Mesenchymal stem cell (in vitro differentiated cells and primary cell): ENCODE measurements at regions not wholly inside any gene's neighbourhood (a gene's known extent, or its start where the extent isn't known, plus 50 kb on each side); places are given as distances from the start of the nearest gene placed in this dataset.
"Not testable (repeated sequence)": the region's sequence is repeated elsewhere in the genome, so short reads cannot be mapped to it uniquely, and the experiment has no call there.

Experiments used
- DNase-seq: peaks from one replicate; pipeline ENCODE4 v3.0.0-alpha.2; 2013
- H2AFZ ChIP-seq: one replicate; pipeline ENCODE4 v1.6.1; 2013; ENCODE audit warnings: low read depth, mild to moderate bottlenecking, control low read depth, inconsistent platforms, low read length, moderate library complexity
- H2AK5ac ChIP-seq: 2 replicates; pipeline ENCODE4 v1.6.1; 2013; ENCODE audit warnings: low read length, moderate library complexity, mild to moderate bottlenecking, inconsistent platforms; ENCODE audit not compliant: severe bottlenecking
- H2BK120ac ChIP-seq: one replicate; pipeline ENCODE4 v1.6.1; 2013; ENCODE audit warnings: low read depth, mild to moderate bottlenecking, inconsistent platforms, low read length, moderate library complexity
- H2BK12ac ChIP-seq, 2 experiments: one replicate each; pipeline ENCODE4 v1.6.1; 2013; ENCODE audit warnings: inconsistent platforms in 2 of 2, low read length in 2 of 2, mild to moderate bottlenecking in 2 of 2, moderate library complexity in 2 of 2, control low read depth in 1 of 2
- H2BK15ac ChIP-seq: one replicate; pipeline ENCODE4 v1.6.1; 2013; ENCODE audit warnings: mild to moderate bottlenecking, low read depth, inconsistent platforms; ENCODE audit not compliant: poor library complexity, severe bottlenecking
- H2BK5ac ChIP-seq: 2 replicates; pipeline ENCODE4 v1.6.1; 2013; ENCODE audit warnings: low read depth, mild to moderate bottlenecking, low read length, control low read depth, inconsistent platforms; ENCODE audit not compliant: poor library complexity, severe bottlenecking
- H3K14ac ChIP-seq, 2 experiments: one replicate each; pipeline ENCODE4 v1.6.1; 2013; ENCODE audit warnings: inconsistent platforms in 2 of 2, low read length in 2 of 2, control low read depth in 1 of 2, mild to moderate bottlenecking in 1 of 2, moderate library complexity in 1 of 2
- H3K18ac ChIP-seq, 2 experiments: one replicate each; pipeline ENCODE4 v1.6.1; 2013; ENCODE audit warnings: inconsistent platforms in 2 of 2, low read length in 2 of 2, control low read depth in 1 of 2, low read depth in 1 of 2, mild to moderate bottlenecking in 1 of 2
- H3K23ac ChIP-seq, 2 experiments: one replicate each; pipeline ENCODE4 v1.6.1; 2013; ENCODE audit warnings: inconsistent platforms in 2 of 2, low read length in 2 of 2, mild to moderate bottlenecking in 2 of 2, moderate library complexity in 2 of 2, control low read depth in 1 of 2
- H3K27ac ChIP-seq: 2 replicates; pipeline ENCODE4 v1.5.1; 2013; ENCODE audit warnings: mild to moderate bottlenecking, moderate library complexity, low read length, control low read depth, inconsistent platforms; ENCODE audit not compliant: poor library complexity, severe bottlenecking
- H3K27me3 ChIP-seq, 2 experiments: 2 replicates each; pipeline versions ENCODE4 v1.6.1 to v1.7.0; 2013; ENCODE audit warnings: low read length in 2 of 2, mild to moderate bottlenecking in 2 of 2, moderate library complexity in 2 of 2, control low read depth in 1 of 2, inconsistent platforms in 1 of 2; ENCODE audit not compliant: control insufficient read depth in 1 of 2, insufficient read depth in 1 of 2
- H3K36me3 ChIP-seq, 2 experiments: 2 replicates each; pipeline versions ENCODE4 v1.6.1 to v1.7.0; 2013; ENCODE audit warnings: low read length in 2 of 2, control low read depth in 1 of 2, inconsistent platforms in 1 of 2, low read depth in 1 of 2, mild to moderate bottlenecking in 1 of 2; ENCODE audit not compliant: insufficient read depth in 2 of 2, control insufficient read depth in 1 of 2
- H3K4ac ChIP-seq, 2 experiments: one replicate each; pipeline ENCODE4 v1.6.1; 2013; ENCODE audit warnings: inconsistent platforms in 2 of 2, low read length in 2 of 2, mild to moderate bottlenecking in 2 of 2, moderate library complexity in 2 of 2, control low read depth in 1 of 2, low read depth in 1 of 2
- H3K4me1 ChIP-seq: 2 replicates; pipeline ENCODE4 v1.6.1; 2013; ENCODE audit warnings: low read depth, low read length, control low read depth; ENCODE audit not compliant: control insufficient read depth, insufficient read depth
- H3K4me2 ChIP-seq: 2 replicates; pipeline ENCODE4 v1.6.1; 2013; ENCODE audit warnings: low read length, mild to moderate bottlenecking, inconsistent platforms; ENCODE audit not compliant: poor library complexity, severe bottlenecking
- H3K4me3 ChIP-seq, 2 experiments: 2 replicates each; pipeline versions ENCODE4 v1.5.1 to v1.7.0; 2013; ENCODE audit warnings: low read length in 2 of 2, mild to moderate bottlenecking in 2 of 2, control low read depth in 1 of 2, low read depth in 1 of 2; ENCODE audit not compliant: insufficient read depth in 1 of 2
- H3K79me1 ChIP-seq: replicated peaks from 2 replicates; pipeline ENCODE4 v1.6.1; 2013; ENCODE audit warnings: mild to moderate bottlenecking, control low read depth, low read length, inconsistent platforms; ENCODE audit not compliant: poor library complexity, severe bottlenecking
- H3K9ac ChIP-seq: 2 replicates; pipeline ENCODE4 v1.7.0; 2013; ENCODE audit warnings: mild to moderate bottlenecking, low read length, moderate library complexity
- H3K9me3 ChIP-seq: 2 replicates; pipeline ENCODE4 v1.7.0; 2013; ENCODE audit warnings: mild to moderate bottlenecking, low read length; ENCODE audit not compliant: control insufficient read depth
- H4K8ac ChIP-seq: one replicate; pipeline ENCODE4 v1.6.1; 2013; ENCODE audit warnings: inconsistent platforms, mild to moderate bottlenecking, low read length, moderate library complexity
- H4K91ac ChIP-seq: one replicate; pipeline ENCODE4 v1.6.1; 2013; ENCODE audit warnings: mild to moderate bottlenecking, low read length, inconsistent platforms
- WGBS: methylation state at CpG from one replicate; pipeline ENCODE4 v1.1.7; 2013; ENCODE audit warnings: mixed read lengths; 5-methylcytosine and 5-hydroxymethylcytosine counted together

DNA sequence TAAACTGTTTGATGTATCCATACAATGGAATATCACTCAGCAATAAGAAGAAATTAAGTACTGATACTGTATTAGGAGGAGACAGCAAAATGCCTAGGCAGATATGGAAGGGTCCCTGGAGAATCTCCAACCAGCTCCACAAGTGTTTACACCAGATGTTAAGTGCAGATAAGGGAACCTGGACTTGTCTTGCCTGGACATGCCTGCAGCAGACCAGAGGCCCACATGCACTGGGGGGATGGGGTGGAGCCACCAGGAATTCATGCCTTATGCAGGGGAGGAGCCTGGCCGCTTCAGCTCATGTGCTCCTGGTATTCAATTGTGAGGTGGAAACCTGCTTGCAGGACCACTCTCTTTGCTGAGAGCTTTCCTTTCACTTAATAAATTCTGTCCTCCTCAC lies 287.6 kb downstream of the LIPI start:
- H4K91ac ChIP-seq, H3K9ac ChIP-seq, H3K4me2 ChIP-seq, H3K36me3 ChIP-seq, H3K4ac ChIP-seq, H3K27ac ChIP-seq, H2AFZ ChIP-seq, H2BK5ac ChIP-seq, H3K9me3 ChIP-seq, H2AK5ac ChIP-seq, H3K4me3 ChIP-seq, H3K79me1 ChIP-seq, H3K18ac ChIP-seq, H2BK120ac ChIP-seq, H2BK15ac ChIP-seq, H3K23ac ChIP-seq, H3K27me3 ChIP-seq, H2BK12ac ChIP-seq, H4K8ac ChIP-seq, DNase-seq, H3K14ac ChIP-seq, H3K4me1 ChIP-seq: not testable (repeated sequence)
- WGBS = no CpG with 5 or more reads among the region's 1 CpG

DNA sequence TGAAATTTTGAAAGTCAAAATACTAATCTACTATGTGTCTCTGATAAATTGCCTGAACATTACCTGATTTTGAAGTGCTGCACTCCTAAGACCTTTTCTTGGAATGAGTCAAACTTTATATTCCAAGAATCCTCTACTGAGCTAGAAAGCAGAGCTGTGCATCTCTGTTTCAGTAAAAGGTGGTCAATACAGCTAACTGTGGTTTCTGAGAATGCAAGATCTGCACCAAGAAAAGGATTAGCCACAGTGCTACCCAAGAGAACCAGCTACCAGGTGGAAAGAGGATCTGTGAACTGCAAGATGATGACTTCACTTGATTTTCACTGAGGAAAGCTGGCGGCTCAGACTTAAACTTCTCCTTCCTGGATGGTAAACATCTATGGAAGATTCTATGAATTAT lies 289.3 kb downstream of the LIPI start:
- not testable (repeated sequence) for DNase-seq, H2AK5ac ChIP-seq, H4K91ac ChIP-seq, H2BK5ac ChIP-seq, H3K23ac ChIP-seq, H3K18ac ChIP-seq, H3K4me3 ChIP-seq, H3K4me2 ChIP-seq, H3K9me3 ChIP-seq, H2BK120ac ChIP-seq, H3K36me3 ChIP-seq, H3K27ac ChIP-seq, H3K14ac ChIP-seq, H3K4ac ChIP-seq, H2BK15ac ChIP-seq, H3K4me1 ChIP-seq, H4K8ac ChIP-seq, H2BK12ac ChIP-seq, H3K9ac ChIP-seq, H3K79me1 ChIP-seq, H3K27me3 ChIP-seq, H2AFZ ChIP-seq
- WGBS = no CpG with 5 or more reads among the region's 1 CpG

DNA sequence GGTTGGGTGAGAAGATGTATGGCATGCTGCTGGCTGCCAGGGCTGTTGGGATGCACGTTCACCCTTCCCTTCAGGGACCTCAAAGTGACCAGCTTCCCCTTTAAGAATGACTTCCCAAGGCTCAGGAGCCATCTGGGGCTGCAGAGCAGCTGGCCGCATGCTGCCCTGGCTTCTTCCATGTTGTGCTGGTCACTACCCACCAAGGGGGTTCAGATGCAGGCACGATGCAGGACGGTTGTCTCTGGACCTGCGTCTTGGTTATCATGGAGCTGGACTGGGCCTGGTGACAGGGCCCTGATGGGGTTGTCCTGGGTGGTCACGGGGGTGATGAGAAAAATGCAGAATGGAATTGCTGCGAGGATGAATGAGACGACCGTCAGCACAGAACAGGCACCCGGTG lies 297.8 kb downstream of the POTED start:
- H2AFZ ChIP-seq, H3K9me3 ChIP-seq, H3K4me2 ChIP-seq, H3K18ac ChIP-seq, H3K27ac ChIP-seq, H2AK5ac ChIP-seq, H3K36me3 ChIP-seq, H2BK120ac ChIP-seq, H3K27me3 ChIP-seq, DNase-seq, H3K4me1 ChIP-seq, H4K91ac ChIP-seq, H2BK5ac ChIP-seq, H4K8ac ChIP-seq, H3K4me3 ChIP-seq, H3K14ac ChIP-seq, H3K9ac ChIP-seq, H3K4ac ChIP-seq, H3K79me1 ChIP-seq, H2BK12ac ChIP-seq, H2BK15ac ChIP-seq, H3K23ac ChIP-seq: not testable (repeated sequence)
- 100% methylated on average over 1 of the region's 10 CpGs for WGBS

DNA sequence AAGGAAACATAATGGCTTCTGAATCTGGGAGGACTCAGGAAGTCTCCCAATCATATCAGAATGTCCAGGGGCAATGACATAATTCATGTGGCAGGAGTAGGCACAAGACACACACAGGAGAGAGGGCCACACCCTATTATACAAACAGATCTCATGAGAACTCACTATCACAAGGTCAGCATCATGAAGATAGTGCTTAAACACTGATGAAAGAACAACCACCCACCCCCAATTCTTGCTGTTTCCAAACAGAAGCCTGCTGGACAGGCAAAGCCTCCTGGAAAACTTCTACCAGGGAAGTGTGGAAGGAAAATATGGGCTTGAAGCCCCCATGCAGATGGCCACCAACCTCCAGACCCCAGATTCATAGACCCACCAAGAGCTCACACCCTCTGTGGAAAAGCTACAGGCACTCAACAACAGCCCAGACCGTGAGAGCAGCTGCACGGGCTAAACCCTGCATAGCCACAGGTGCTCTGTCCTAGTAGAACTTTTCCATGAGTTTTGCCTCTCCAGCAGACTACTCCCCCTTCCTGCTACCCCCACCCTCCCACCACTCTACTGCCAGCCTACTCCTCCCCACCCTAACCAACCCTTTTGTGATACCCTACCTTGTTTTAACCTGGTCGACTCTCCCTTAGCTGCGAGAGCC lies 287.1 kb downstream of the POTED start:
- not testable (repeated sequence) for H2AFZ ChIP-seq, H3K27me3 ChIP-seq, H4K91ac ChIP-seq, H3K14ac ChIP-seq, H2AK5ac ChIP-seq, H3K27ac ChIP-seq, H2BK5ac ChIP-seq, H2BK12ac ChIP-seq, H3K9ac ChIP-seq, H3K23ac ChIP-seq, H3K9me3 ChIP-seq, H2BK120ac ChIP-seq, H3K4me1 ChIP-seq, H2BK15ac ChIP-seq, H3K79me1 ChIP-seq, DNase-seq, H3K4me3 ChIP-seq, H4K8ac ChIP-seq, H3K18ac ChIP-seq, H3K36me3 ChIP-seq, H3K4me2 ChIP-seq, H3K4ac ChIP-seq
- WGBS = 69% methylated on average over 4 of the region's 4 CpGs
